GM23338 (cell line): ENCODE measurements at regions not wholly inside any gene's neighbourhood (a gene's known extent, or its start where the extent isn't known, plus 50 kb on each side); places are given as distances from the start of the nearest gene placed in this dataset.

Experiments used
- ATAC-seq: fragments of 200-7000 bp; cut with Tn5 transposase; 3 replicates; pipeline ENCODE4 v1.9.1; 2020
- DNase-seq: peaks from one replicate; pipeline ENCODE4 v3.0.0-alpha.2; 2015; ENCODE audit warnings: low spot score
- H2AFZ ChIP-seq: fragments of 200-600 bp; sonication (generic); 2 replicates; pipeline ENCODE4 v1.8.0; 2016; ENCODE audit warnings: antibody characterized with exemption, mild to moderate bottlenecking, moderate library complexity
- H3F3A ChIP-seq: fragments of 200-600 bp; sonication (generic); replicated peaks from 2 replicates; pipeline ENCODE4 v1.8.0; 2017; ENCODE audit warnings: antibody characterized with exemption, mixed run types, low read depth
- H3K27ac ChIP-seq: fragments of 200-600 bp; sonication (generic); 2 replicates; pipeline ENCODE4 v1.6.1; 2016; ENCODE audit warnings: low read depth
- H3K27me3 ChIP-seq: fragments of 200-600 bp; sonication (generic); 2 replicates; pipeline ENCODE4 v1.8.0; 2016; ENCODE audit warnings: mild to moderate bottlenecking, mixed run types, moderate library complexity; ENCODE audit not compliant: insufficient read depth
- H3K36me3 ChIP-seq: fragments of 200-600 bp; sonication (generic); 2 replicates; pipeline ENCODE4 v1.8.0; 2016; ENCODE audit warnings: mild to moderate bottlenecking; ENCODE audit not compliant: insufficient read depth
- H3K4me1 ChIP-seq: fragments of 200-600 bp; sonication (generic); 2 replicates; pipeline ENCODE4 v1.8.0; 2016; ENCODE audit warnings: mild to moderate bottlenecking, moderate library complexity; ENCODE audit not compliant: insufficient read depth
- H3K4me2 ChIP-seq: fragments of 200-600 bp; sonication (generic); 2 replicates; pipeline ENCODE4 v1.7.1; 2017; ENCODE audit warnings: mixed run types
- H3K4me3 ChIP-seq: fragments of 200-600 bp; sonication (generic); 2 replicates; pipeline ENCODE4 v1.6.1; 2016; ENCODE audit warnings: mixed run types
- H3K79me2 ChIP-seq: fragments of 200-600 bp; sonication (generic); replicated peaks from 2 replicates; pipeline ENCODE4 v1.8.0; 2017; ENCODE audit warnings: mild to moderate bottlenecking; ENCODE audit not compliant: insufficient read depth
- H3K9me2 ChIP-seq: fragments of 200-600 bp; sonication (generic); 2 replicates; pipeline ENCODE4 v1.8.0; 2017; ENCODE audit not compliant: insufficient read depth
- H4K20me1 ChIP-seq: fragments of 200-600 bp; sonication (generic); replicated peaks from 2 replicates; pipeline ENCODE4 v1.8.0; 2017; ENCODE audit warnings: mild to moderate bottlenecking; ENCODE audit not compliant: insufficient read depth
- H3K27ac Mint-ChIP-seq: 2 replicates; pipeline ENCODE4 v1.8.0; 2020; ENCODE audit warnings: inconsistent platforms, mild to moderate bottlenecking, moderate library complexity, mixed read lengths
- H3K27me3 Mint-ChIP-seq: 3 replicates; pipeline ENCODE4 v1.8.0; 2022; ENCODE audit warnings: low read depth, mild to moderate bottlenecking, moderate library complexity, mixed read lengths, inconsistent platforms; ENCODE audit not compliant: insufficient read depth, poor library complexity
- H3K36me3 Mint-ChIP-seq: 3 replicates; pipeline ENCODE4 v1.8.0; 2021; ENCODE audit warnings: low read depth, mild to moderate bottlenecking, inconsistent platforms, moderate library complexity, mixed read lengths
- H3K4me1 Mint-ChIP-seq: 3 replicates; pipeline ENCODE4 v1.8.0; 2020; ENCODE audit warnings: mild to moderate bottlenecking, inconsistent platforms, mixed read lengths
- H3K4me3 Mint-ChIP-seq: 3 replicates; pipeline ENCODE4 v1.8.0; 2021; ENCODE audit warnings: moderate library complexity, mild to moderate bottlenecking, inconsistent platforms, mixed read lengths
- H3K9me3 Mint-ChIP-seq: 3 replicates; pipeline ENCODE4 v1.8.0; 2020; ENCODE audit warnings: moderate library complexity, mild to moderate bottlenecking, inconsistent platforms, mixed read lengths
- CREB1 ChIP-seq: fragments of 250-450 bp; sonication (Bioruptor Pico); IDR thresholded peaks from 2 replicates; pipeline ENCODE4 v1.5.0; 2020; ENCODE audit warnings: low read depth, mild to moderate bottlenecking, moderate library complexity
- EZH2 ChIP-seq: fragments of 200-600 bp; sonication (generic); IDR thresholded peaks from one replicate; pipeline ENCODE4 v1.8.0; 2017; ENCODE audit warnings: antibody characterized with exemption, mild to moderate bottlenecking, low read depth; ENCODE audit not compliant: unreplicated experiment
- EZH2phosphoT487 ChIP-seq: fragments of 200-600 bp; sonication (generic); IDR thresholded peaks from one replicate; pipeline ENCODE4 v1.8.1; 2018; ENCODE audit warnings: antibody characterized with exemption; ENCODE audit not compliant: unreplicated experiment
- NANOG ChIP-seq: IDR thresholded peaks from 2 replicates; pipeline ENCODE4 v1.6.1; 2016; ENCODE audit warnings: antibody characterized with exemption, borderline replicate concordance
- POLR2AphosphoS5 ChIP-seq: IDR thresholded peaks from 2 replicates; pipeline ENCODE4 v1.6.1; 2016; ENCODE audit warnings: antibody characterized with exemption, low read depth
- ZNF114 ChIP-seq: fragments of 250-450 bp; sonication (Bioruptor Pico); IDR thresholded peaks from 2 replicates; pipeline ENCODE4 v1.5.0; 2020; ENCODE audit warnings: mild to moderate bottlenecking, moderate library complexity
- ZNF331 ChIP-seq: fragments of 250-450 bp; sonication (Bioruptor Pico); IDR thresholded peaks from 2 replicates; pipeline ENCODE4 v1.5.0; 2020; ENCODE audit warnings: low read depth, mild to moderate bottlenecking, moderate library complexity
- TF ChIP-seq, protein P1 (sequence below): fragments of 250-450 bp; sonication (Bioruptor Pico); IDR thresholded peaks from 2 replicates; pipeline ENCODE4 v1.5.0; 2020; ENCODE audit warnings: mild to moderate bottlenecking, moderate library complexity
- TF ChIP-seq, protein P2 (sequence below), 2 experiments: fragments of 200-600 bp in 1 of 2; sonication (generic) in 1 of 2; conservative IDR thresholded peaks; 2 replicates each; pipeline versions ENCODE4 v1.5.1 to v1.6.1; 2016 to 2017; ENCODE audit warnings: antibody characterized with exemption in 2 of 2, low read depth in 2 of 2, mild to moderate bottlenecking in 2 of 2, moderate library complexity in 1 of 2
- TF ChIP-seq, protein P3 (sequence below): IDR thresholded peaks from 2 replicates; pipeline ENCODE4 v1.6.1; 2016; ENCODE audit warnings: antibody characterized with exemption
- TF ChIP-seq, protein P4 (sequence below): IDR thresholded peaks from one replicate; pipeline ENCODE4 v1.6.1; 2018; ENCODE audit warnings: antibody characterized with exemption; ENCODE audit not compliant: unreplicated experiment

DNA sequence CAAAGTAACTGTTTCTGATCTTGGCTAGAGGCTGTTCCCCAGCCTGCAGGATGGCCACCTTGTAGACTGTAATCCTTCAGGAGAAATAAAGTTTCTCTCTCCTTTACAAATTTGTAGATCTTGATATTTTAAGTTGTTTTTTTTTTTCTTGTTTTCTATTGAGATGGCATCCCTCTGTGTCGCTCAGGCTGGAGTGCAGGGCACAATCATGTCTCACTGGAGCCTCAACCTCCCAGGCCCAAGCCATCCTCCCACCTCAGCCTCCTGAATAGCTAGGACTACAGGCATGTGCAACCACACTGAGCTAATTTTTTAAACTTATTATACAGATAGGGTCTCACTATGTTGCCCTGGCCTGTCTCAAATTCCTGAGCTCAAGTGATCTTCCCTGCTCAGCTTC lies 389.8 kb upstream of the LRRC4C start (continued):
- TF ChIP-seq, protein P1, sequence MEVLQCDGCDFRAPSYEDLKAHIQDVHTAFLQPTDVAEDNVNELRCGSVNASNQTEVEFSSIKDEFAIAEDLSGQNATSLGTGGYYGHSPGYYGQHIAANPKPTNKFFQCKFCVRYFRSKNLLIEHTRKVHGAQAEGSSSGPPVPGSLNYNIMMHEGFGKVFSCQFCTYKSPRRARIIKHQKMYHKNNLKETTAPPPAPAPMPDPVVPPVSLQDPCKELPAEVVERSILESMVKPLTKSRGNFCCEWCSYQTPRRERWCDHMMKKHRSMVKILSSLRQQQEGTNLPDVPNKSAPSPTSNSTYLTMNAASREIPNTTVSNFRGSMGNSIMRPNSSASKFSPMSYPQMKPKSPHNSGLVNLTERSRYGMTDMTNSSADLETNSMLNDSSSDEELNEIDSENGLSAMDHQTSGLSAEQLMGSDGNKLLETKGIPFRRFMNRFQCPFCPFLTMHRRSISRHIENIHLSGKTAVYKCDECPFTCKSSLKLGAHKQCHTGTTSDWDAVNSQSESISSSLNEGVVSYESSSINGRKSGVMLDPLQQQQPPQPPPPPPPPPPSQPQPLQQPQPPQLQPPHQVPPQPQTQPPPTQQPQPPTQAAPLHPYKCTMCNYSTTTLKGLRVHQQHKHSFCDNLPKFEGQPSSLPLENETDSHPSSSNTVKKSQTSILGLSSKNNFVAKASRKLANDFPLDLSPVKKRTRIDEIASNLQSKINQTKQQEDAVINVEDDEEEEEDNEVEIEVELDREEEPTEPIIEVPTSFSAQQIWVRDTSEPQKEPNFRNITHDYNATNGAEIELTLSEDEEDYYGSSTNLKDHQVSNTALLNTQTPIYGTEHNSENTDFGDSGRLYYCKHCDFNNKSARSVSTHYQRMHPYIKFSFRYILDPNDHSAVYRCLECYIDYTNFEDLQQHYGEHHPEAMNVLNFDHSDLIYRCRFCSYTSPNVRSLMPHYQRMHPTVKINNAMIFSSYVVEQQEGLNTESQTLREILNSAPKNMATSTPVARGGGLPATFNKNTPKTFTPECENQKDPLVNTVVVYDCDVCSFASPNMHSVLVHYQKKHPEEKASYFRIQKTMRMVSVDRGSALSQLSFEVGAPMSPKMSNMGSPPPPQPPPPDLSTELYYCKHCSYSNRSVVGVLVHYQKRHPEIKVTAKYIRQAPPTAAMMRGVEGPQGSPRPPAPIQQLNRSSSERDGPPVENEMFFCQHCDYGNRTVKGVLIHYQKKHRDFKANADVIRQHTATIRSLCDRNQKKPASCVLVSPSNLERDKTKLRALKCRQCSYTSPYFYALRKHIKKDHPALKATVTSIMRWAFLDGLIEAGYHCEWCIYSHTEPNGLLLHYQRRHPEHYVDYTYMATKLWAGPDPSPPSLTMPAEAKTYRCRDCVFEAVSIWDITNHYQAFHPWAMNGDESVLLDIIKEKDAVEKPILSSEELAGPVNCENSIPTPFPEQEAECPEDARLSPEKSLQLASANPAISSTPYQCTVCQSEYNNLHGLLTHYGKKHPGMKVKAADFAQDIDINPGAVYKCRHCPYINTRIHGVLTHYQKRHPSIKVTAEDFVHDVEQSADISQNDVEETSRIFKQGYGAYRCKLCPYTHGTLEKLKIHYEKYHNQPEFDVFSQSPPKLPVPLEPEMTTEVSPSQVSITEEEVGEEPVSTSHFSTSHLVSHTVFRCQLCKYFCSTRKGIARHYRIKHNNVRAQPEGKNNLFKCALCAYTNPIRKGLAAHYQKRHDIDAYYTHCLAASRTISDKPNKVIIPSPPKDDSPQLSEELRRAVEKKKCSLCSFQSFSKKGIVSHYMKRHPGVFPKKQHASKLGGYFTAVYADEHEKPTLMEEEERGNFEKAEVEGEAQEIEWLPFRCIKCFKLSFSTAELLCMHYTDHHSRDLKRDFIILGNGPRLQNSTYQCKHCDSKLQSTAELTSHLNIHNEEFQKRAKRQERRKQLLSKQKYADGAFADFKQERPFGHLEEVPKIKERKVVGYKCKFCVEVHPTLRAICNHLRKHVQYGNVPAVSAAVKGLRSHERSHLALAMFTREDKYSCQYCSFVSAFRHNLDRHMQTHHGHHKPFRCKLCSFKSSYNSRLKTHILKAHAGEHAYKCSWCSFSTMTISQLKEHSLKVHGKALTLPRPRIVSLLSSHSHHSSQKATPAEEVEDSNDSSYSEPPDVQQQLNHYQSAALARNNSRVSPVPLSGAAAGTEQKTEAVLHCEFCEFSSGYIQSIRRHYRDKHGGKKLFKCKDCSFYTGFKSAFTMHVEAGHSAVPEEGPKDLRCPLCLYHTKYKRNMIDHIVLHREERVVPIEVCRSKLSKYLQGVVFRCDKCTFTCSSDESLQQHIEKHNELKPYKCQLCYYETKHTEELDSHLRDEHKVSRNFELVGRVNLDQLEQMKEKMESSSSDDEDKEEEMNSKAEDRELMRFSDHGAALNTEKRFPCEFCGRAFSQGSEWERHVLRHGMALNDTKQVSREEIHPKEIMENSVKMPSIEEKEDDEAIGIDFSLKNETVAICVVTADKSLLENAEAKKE (CRISPR knock-in tag) = no peak

DNA sequence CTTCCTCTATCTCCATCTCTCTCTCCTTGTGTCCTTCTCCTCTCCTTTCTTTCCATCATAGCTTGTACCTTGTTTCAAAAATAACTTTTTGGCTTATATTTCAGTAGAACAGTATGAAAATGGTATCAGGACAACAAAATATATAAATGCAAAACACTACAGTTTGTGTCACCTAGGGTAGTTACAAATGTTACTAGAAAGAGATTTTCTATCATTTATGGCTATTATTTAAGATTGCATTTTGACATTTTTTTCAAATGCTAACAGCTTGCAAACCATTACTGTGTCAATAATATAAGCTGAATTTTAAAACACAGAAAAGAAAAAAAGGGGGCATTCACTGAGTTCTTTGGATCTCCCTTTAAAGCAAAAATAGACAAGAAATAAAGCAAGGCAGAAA lies 392.3 kb upstream of the LRRC4C start:
- H3K36me3 Mint-ChIP-seq = no peaks in the 10 kb centered on the region
- Histone ChIP-seq H3K27ac (no peak overlapping the region), H3K4me2 (no peak overlapping the region), H3K4me3 (no peak overlapping the region), H3K27me3 (no peaks in the 10 kb centered on the region), H3K79me2 (no peaks in the 10 kb centered on the region), H4K20me1 (no peaks in the 10 kb centered on the region), H2AFZ (no peak overlapping the region), H3F3A (no peaks in the 10 kb centered on the region), H3K4me1 (peaks cover 6% of the 10 kb centered on the region), H3K36me3 (no peaks in the 10 kb centered on the region), H3K9me2 (0 out of 2 replicates have a peak, but pooled peaks cover 3% of the 10 kb centered on the region)
- DNase-seq = no peak
- H3K4me1 Mint-ChIP-seq = peaks cover 9% of the 10 kb centered on the region; the same call in 2 of the 3 replicates
- H3K27me3 Mint-ChIP-seq = no peaks in the 10 kb centered on the region
- H3K4me3 Mint-ChIP-seq = no peak overlapping the region
- ATAC-seq = no peak
- no peak overlapping the region for H3K27ac Mint-ChIP-seq
- H3K9me3 Mint-ChIP-seq = peaks cover 35% of the 10 kb centered on the region; the same call in 2 of the 3 replicates
- TF ChIP-seq, protein P2, sequence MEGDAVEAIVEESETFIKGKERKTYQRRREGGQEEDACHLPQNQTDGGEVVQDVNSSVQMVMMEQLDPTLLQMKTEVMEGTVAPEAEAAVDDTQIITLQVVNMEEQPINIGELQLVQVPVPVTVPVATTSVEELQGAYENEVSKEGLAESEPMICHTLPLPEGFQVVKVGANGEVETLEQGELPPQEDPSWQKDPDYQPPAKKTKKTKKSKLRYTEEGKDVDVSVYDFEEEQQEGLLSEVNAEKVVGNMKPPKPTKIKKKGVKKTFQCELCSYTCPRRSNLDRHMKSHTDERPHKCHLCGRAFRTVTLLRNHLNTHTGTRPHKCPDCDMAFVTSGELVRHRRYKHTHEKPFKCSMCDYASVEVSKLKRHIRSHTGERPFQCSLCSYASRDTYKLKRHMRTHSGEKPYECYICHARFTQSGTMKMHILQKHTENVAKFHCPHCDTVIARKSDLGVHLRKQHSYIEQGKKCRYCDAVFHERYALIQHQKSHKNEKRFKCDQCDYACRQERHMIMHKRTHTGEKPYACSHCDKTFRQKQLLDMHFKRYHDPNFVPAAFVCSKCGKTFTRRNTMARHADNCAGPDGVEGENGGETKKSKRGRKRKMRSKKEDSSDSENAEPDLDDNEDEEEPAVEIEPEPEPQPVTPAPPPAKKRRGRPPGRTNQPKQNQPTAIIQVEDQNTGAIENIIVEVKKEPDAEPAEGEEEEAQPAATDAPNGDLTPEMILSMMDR (conservative IDR thresholded peaks at IDR 0.05; ENCODE audit: low read depth in 2 of 2) = no peak
- TF ChIP-seq CREB1 (no peak), ZNF114 (CRISPR knock-in tag) (no peak), ZNF331 (no peak), EZH2 (no peak), EZH2phosphoT487 (no peak), POLR2AphosphoS5 (no peak), NANOG (no peak)
- TF ChIP-seq, protein P3, sequence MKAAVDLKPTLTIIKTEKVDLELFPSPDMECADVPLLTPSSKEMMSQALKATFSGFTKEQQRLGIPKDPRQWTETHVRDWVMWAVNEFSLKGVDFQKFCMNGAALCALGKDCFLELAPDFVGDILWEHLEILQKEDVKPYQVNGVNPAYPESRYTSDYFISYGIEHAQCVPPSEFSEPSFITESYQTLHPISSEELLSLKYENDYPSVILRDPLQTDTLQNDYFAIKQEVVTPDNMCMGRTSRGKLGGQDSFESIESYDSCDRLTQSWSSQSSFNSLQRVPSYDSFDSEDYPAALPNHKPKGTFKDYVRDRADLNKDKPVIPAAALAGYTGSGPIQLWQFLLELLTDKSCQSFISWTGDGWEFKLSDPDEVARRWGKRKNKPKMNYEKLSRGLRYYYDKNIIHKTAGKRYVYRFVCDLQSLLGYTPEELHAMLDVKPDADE = no peak
- TF ChIP-seq, protein P4, sequence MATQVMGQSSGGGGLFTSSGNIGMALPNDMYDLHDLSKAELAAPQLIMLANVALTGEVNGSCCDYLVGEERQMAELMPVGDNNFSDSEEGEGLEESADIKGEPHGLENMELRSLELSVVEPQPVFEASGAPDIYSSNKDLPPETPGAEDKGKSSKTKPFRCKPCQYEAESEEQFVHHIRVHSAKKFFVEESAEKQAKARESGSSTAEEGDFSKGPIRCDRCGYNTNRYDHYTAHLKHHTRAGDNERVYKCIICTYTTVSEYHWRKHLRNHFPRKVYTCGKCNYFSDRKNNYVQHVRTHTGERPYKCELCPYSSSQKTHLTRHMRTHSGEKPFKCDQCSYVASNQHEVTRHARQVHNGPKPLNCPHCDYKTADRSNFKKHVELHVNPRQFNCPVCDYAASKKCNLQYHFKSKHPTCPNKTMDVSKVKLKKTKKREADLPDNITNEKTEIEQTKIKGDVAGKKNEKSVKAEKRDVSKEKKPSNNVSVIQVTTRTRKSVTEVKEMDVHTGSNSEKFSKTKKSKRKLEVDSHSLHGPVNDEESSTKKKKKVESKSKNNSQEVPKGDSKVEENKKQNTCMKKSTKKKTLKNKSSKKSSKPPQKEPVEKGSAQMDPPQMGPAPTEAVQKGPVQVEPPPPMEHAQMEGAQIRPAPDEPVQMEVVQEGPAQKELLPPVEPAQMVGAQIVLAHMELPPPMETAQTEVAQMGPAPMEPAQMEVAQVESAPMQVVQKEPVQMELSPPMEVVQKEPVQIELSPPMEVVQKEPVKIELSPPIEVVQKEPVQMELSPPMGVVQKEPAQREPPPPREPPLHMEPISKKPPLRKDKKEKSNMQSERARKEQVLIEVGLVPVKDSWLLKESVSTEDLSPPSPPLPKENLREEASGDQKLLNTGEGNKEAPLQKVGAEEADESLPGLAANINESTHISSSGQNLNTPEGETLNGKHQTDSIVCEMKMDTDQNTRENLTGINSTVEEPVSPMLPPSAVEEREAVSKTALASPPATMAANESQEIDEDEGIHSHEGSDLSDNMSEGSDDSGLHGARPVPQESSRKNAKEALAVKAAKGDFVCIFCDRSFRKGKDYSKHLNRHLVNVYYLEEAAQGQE = no peak
